ENCODE measurements at regions not wholly inside any gene's neighbourhood (a gene's known extent, or its start where the extent isn't known, plus 50 kb on each side); places are given as distances from the start of the nearest gene placed in this dataset.

DNA sequence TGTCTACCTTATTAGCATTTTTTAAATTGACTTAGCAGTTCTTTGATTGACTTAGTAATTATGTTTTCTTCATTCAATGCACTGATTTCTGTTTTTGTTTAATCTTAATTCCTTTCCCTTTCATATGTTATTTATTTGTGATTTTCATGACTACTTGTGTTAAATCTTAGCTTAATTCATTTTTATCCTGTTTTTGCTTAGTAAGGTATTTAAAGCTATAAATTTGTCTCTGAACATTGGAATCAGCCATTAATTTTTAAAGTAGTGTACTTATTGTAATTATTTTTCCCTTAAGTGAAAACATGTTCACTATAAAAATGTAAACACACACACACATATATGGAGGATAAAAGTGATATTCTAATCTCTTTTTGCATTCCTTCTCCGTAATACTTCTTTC lies 109.1 kb upstream of the DIPK2B start:
- TF ChIP-seq, protein P1, sequence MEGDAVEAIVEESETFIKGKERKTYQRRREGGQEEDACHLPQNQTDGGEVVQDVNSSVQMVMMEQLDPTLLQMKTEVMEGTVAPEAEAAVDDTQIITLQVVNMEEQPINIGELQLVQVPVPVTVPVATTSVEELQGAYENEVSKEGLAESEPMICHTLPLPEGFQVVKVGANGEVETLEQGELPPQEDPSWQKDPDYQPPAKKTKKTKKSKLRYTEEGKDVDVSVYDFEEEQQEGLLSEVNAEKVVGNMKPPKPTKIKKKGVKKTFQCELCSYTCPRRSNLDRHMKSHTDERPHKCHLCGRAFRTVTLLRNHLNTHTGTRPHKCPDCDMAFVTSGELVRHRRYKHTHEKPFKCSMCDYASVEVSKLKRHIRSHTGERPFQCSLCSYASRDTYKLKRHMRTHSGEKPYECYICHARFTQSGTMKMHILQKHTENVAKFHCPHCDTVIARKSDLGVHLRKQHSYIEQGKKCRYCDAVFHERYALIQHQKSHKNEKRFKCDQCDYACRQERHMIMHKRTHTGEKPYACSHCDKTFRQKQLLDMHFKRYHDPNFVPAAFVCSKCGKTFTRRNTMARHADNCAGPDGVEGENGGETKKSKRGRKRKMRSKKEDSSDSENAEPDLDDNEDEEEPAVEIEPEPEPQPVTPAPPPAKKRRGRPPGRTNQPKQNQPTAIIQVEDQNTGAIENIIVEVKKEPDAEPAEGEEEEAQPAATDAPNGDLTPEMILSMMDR (IDR thresholded peaks at IDR 0.05), result no peak
- TF ChIP-seq KDM1A (IDR thresholded peaks at IDR 0.05; ENCODE audit: low read depth) (no peak), CBX2 (IDR thresholded peaks at IDR 0.05; ENCODE audit: borderline replicate concordance, low read depth) (no peak), POLR2A (IDR thresholded peaks at IDR 0.05; ENCODE audit: low read length) (no peak), RARB (CRISPR knock-in tag; IDR thresholded peaks at IDR 0.05) (no peak)
- TF ChIP-seq, protein P2, sequence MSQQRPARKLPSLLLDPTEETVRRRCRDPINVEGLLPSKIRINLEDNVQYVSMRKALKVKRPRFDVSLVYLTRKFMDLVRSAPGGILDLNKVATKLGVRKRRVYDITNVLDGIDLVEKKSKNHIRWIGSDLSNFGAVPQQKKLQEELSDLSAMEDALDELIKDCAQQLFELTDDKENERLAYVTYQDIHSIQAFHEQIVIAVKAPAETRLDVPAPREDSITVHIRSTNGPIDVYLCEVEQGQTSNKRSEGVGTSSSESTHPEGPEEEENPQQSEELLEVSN (IDR thresholded peaks at IDR 0.05; ENCODE audit: borderline replicate concordance, low read depth), result no peak
